H1 (cell line): ENCODE measurements at regions not wholly inside any gene's neighbourhood (a gene's known extent, or its start where the extent isn't known, plus 50 kb on each side); places are given as distances from the start of the nearest gene placed in this dataset.

Source experiments
- CTCF ChIA-PET: fragments of 300-600 bp; sonication (Branson Sonifier 250); formaldehyde crosslinking; loops from one replicate; lab custom pipeline; 2021; ENCODE audit not compliant: partially characterized antibody; lab: Charles Lee
- POLR2A ChIA-PET: fragments of 300-600 bp; sonication (Branson Sonifier 250); formaldehyde crosslinking; loops from one replicate; lab custom pipeline; 2021; ENCODE audit warnings: inconsistent platforms; ENCODE audit not compliant: partially characterized antibody; lab: Charles Lee
- DNase-seq, 2 experiments: peaks; one replicate each; pipeline versions ENCODE4 v3.0.0 to v3.0.0-alpha.2; 2010 to 2022; ENCODE audit warnings: low spot score in 2 of 2, low read depth in 1 of 2, mixed read lengths in 1 of 2
- FAIRE-seq: peaks from 2 replicates; lab custom pipeline; 2011; peaks lifted over from hg19 to GRCh38; lab: Jason Lieb, UNC
- H2AFZ ChIP-seq: 2 replicates; pipeline ENCODE4 v1.8.1; 2012; ENCODE audit warnings: low read length, inconsistent platforms
- H2AK5ac ChIP-seq: 2 replicates; pipeline ENCODE4 v1.6.1; 2013; ENCODE audit warnings: low read depth, low read length
- H2BK120ac ChIP-seq: replicated peaks from 2 replicates; pipeline ENCODE3; 2013; ENCODE audit warnings: low read depth, low read length, inconsistent platforms
- H2BK12ac ChIP-seq: 2 replicates; pipeline ENCODE4 v1.6.1; 2013; ENCODE audit warnings: low read depth, low read length
- H2BK15ac ChIP-seq: 2 replicates; pipeline ENCODE4 v1.6.1; 2013; ENCODE audit warnings: low read length
- H2BK20ac ChIP-seq: 2 replicates; pipeline ENCODE4 v1.6.1; 2013; ENCODE audit warnings: low read length
- H2BK5ac ChIP-seq: 2 replicates; pipeline ENCODE4 v1.6.1; 2013; ENCODE audit warnings: low read depth, low read length
- H3K14ac ChIP-seq: 2 replicates; pipeline ENCODE4 v1.6.1; 2013; ENCODE audit warnings: inconsistent platforms; ENCODE audit not compliant: insufficient read length
- H3K18ac ChIP-seq: 2 replicates; pipeline ENCODE4 v1.6.1; 2013; ENCODE audit warnings: low read length; ENCODE audit errors: extremely low read depth
- H3K23ac ChIP-seq: 2 replicates; pipeline ENCODE4 v1.6.1; 2013; ENCODE audit warnings: inconsistent platforms; ENCODE audit not compliant: insufficient read length
- H3K23me2 ChIP-seq: 2 replicates; pipeline ENCODE4 v1.6.1; 2013; ENCODE audit warnings: low read depth, low read length
- H3K27ac ChIP-seq: 2 replicates; pipeline ENCODE4 v1.6.1; 2011; ENCODE audit warnings: low read depth, low read length, inconsistent platforms
- H3K27me3 ChIP-seq, 4 experiments: replicated peaks in 1 of 4; 1 replicate in 1 of 4; 2 replicates in 3 of 4; pipeline versions ENCODE4 v1.6.1 to v1.8.1; 2011 to 2013; ENCODE audit warnings: low read length in 3 of 4, mild to moderate bottlenecking in 3 of 4, inconsistent platforms in 2 of 4, mixed read lengths in 2 of 4, moderate library complexity in 1 of 4; ENCODE audit not compliant: control insufficient read depth in 3 of 4, insufficient read depth in 3 of 4; ENCODE audit errors: extremely low read depth in 1 of 4
- H3K36me3 ChIP-seq, 4 experiments: 2 replicates each; pipeline versions ENCODE4 v1.6.1 to v1.8.1; 2011 to 2013; ENCODE audit warnings: mild to moderate bottlenecking in 4 of 4, low read length in 3 of 4, moderate library complexity in 2 of 4, control low read depth in 1 of 4, inconsistent platforms in 1 of 4; ENCODE audit not compliant: insufficient read depth in 4 of 4, control insufficient read depth in 2 of 4
- H3K4ac ChIP-seq: replicated peaks from 2 replicates; pipeline ENCODE3; 2013; ENCODE audit warnings: low read length, low read depth, mixed read lengths, inconsistent platforms; ENCODE audit not compliant: insufficient read length
- H3K4me1 ChIP-seq, 4 experiments: replicated peaks in 1 of 4; 1 replicate in 1 of 4; 2 replicates in 3 of 4; pipeline versions ENCODE4 v1.6.1 to v1.8.1; 2011 to 2013; ENCODE audit warnings: low read length in 3 of 4, inconsistent platforms in 2 of 4, mixed read lengths in 1 of 4; ENCODE audit not compliant: insufficient read depth in 4 of 4, control insufficient read depth in 3 of 4
- H3K4me2 ChIP-seq, 2 experiments: 2 replicates each; pipeline versions ENCODE4 v1.6.1 to v1.8.1; 2011 to 2013; ENCODE audit warnings: low read depth in 2 of 2, low read length in 2 of 2, control low read depth in 1 of 2, inconsistent platforms in 1 of 2, mild to moderate bottlenecking in 1 of 2; ENCODE audit not compliant: insufficient read depth in 1 of 2
- H3K4me3 ChIP-seq, 4 experiments: fragments of 200-600, 300-600 bp in 1 of 4; sonication (generic), shearing (Covaris generic), sonication (Bioruptor Twin) in 1 of 4; 2 replicates each; pipeline versions ENCODE4 v1.5.1 to v1.8.1; 2011 to 2016; ENCODE audit warnings: low read length in 4 of 4, low read depth in 3 of 4, control low read depth in 2 of 4, inconsistent platforms in 2 of 4, mild to moderate bottlenecking in 2 of 4, mixed read lengths in 1 of 4, moderate library complexity in 1 of 4; ENCODE audit not compliant: insufficient read depth in 2 of 4; ENCODE audit errors: extremely low read depth in 1 of 4
- H3K56ac ChIP-seq: replicated peaks from 2 replicates; pipeline ENCODE3; 2013; ENCODE audit warnings: low read depth, mild to moderate bottlenecking, mixed read lengths, low read length, inconsistent platforms; ENCODE audit not compliant: insufficient read length
- H3K79me1 ChIP-seq: 2 replicates; pipeline ENCODE4 v1.6.1; 2013; ENCODE audit warnings: low read depth, low read length, control low read depth
- H3K79me2 ChIP-seq, 2 experiments: 2 replicates each; pipeline versions ENCODE4 v1.6.1 to v1.8.1; 2012 to 2013; ENCODE audit warnings: low read length in 2 of 2, mild to moderate bottlenecking in 2 of 2, inconsistent platforms in 1 of 2; ENCODE audit not compliant: insufficient read depth in 2 of 2, control insufficient read depth in 1 of 2
- H3K9ac ChIP-seq, 4 experiments: replicated peaks in 1 of 4; 1 replicate in 1 of 4; 2 replicates in 3 of 4; pipeline versions ENCODE4 v1.6.1 to v1.8.1; 2011 to 2013; ENCODE audit warnings: low read depth in 3 of 4, low read length in 3 of 4, control low read depth in 2 of 4, mild to moderate bottlenecking in 2 of 4, moderate library complexity in 2 of 4, inconsistent platforms in 1 of 4; ENCODE audit errors: extremely low read depth in 1 of 4
- H3K9me3 ChIP-seq, 2 experiments: 2 replicates each; pipeline versions ENCODE4 v1.6.1 to v1.8.1; 2012 to 2013; ENCODE audit warnings: mild to moderate bottlenecking in 2 of 2, moderate library complexity in 2 of 2, control low read depth in 1 of 2, inconsistent platforms in 1 of 2, low read depth in 1 of 2, low read length in 1 of 2, mixed read lengths in 1 of 2; ENCODE audit not compliant: insufficient read depth in 2 of 2
- H4K20me1 ChIP-seq, 2 experiments: replicated peaks in 1 of 2; 2 replicates each; pipeline versions ENCODE3 to v1.8.1; 2011 to 2013; ENCODE audit warnings: inconsistent platforms in 2 of 2, low read length in 2 of 2, mild to moderate bottlenecking in 1 of 2; ENCODE audit not compliant: insufficient read depth in 2 of 2, control insufficient read depth in 1 of 2
- H4K5ac ChIP-seq: 2 replicates; pipeline ENCODE4 v1.6.1; 2013; ENCODE audit warnings: low read length, low read depth, mixed read lengths, inconsistent platforms; ENCODE audit not compliant: insufficient read length
- H4K8ac ChIP-seq: 2 replicates; pipeline ENCODE4 v1.8.0; 2013; ENCODE audit warnings: mild to moderate bottlenecking, moderate library complexity, low read length, inconsistent platforms; ENCODE audit not compliant: insufficient read depth; ENCODE audit errors: extremely low read depth
- H4K91ac ChIP-seq: replicated peaks from 2 replicates; pipeline ENCODE3; 2013; ENCODE audit warnings: low read length, mixed read lengths, inconsistent platforms; ENCODE audit not compliant: insufficient read length
- BACH1 ChIP-seq: IDR thresholded peaks from 2 replicates; pipeline ENCODE4 v1.6.1; 2012; ENCODE audit warnings: low read length, improper control_type of control experiment
- EGR1 ChIP-seq: IDR thresholded peaks from 2 replicates; pipeline ENCODE4 v1.6.1; 2011; ENCODE audit warnings: low read depth, low read length, borderline replicate concordance
- EP300 ChIP-seq, 2 experiments: IDR thresholded peaks; 1 replicate in 1 of 2; 2 replicates in 1 of 2; pipeline ENCODE4 v1.6.1; 2011 to 2012; ENCODE audit warnings: low read depth in 2 of 2, low read length in 2 of 2, mild to moderate bottlenecking in 2 of 2, borderline replicate concordance in 1 of 2, inconsistent platforms in 1 of 2, moderate library complexity in 1 of 2
- GABPA ChIP-seq: IDR thresholded peaks from 2 replicates; pipeline ENCODE4 v1.6.1; 2011; ENCODE audit warnings: mild to moderate bottlenecking, low read length, moderate library complexity, borderline replicate concordance; ENCODE audit not compliant: insufficient read depth
- RBBP5 ChIP-seq: IDR thresholded peaks from 2 replicates; pipeline ENCODE4 v1.7.1; 2012; ENCODE audit warnings: low read depth, mild to moderate bottlenecking, inconsistent platforms, low read length, moderate library complexity, borderline replicate concordance
- RNF2 ChIP-seq: fragments of 200-900, 300-1000 bp; sonication (generic); IDR thresholded peaks from 2 replicates; pipeline ENCODE4 v1.7.1; 2016; ENCODE audit warnings: borderline replicate concordance, low read depth, mild to moderate bottlenecking, antibody characterized with exemption, low read length; ENCODE audit not compliant: poor library complexity, severe bottlenecking; ENCODE audit errors: missing control alignments
- SP2 ChIP-seq: IDR thresholded peaks from 2 replicates; pipeline ENCODE4 v1.6.1; 2012; ENCODE audit warnings: mild to moderate bottlenecking, low read length, inconsistent platforms
- WGBS, 2 experiments: shearing (Covaris generic) in 1 of 2; methylation state at CpG; one replicate each; pipeline versions ENCODE4 v1.1.6 to v1.1.7; 2013 to 2015; ENCODE audit warnings: low lambda C conversion rate in 2 of 2, mixed read lengths in 2 of 2, inconsistent platforms in 1 of 2, low coverage in 1 of 2, missing lambda C conversion rate in 1 of 2; ENCODE audit not compliant: insufficient replicate concordance in 2 of 2, insufficient coverage in 1 of 2, insufficient read length in 1 of 2; ENCODE audit errors: extremely low coverage in 1 of 2, missing lambda C conversion rate in 1 of 2; 5-methylcytosine and 5-hydroxymethylcytosine counted together
- TF ChIP-seq, protein P1 (sequence below): IDR thresholded peaks from 2 replicates; pipeline ENCODE4 v1.6.1; 2012; ENCODE audit warnings: low read length, inconsistent platforms
- TF ChIP-seq, protein P2 (sequence below): IDR thresholded peaks from 2 replicates; pipeline ENCODE4 v1.6.1; 2012; ENCODE audit warnings: inconsistent platforms

DNA sequence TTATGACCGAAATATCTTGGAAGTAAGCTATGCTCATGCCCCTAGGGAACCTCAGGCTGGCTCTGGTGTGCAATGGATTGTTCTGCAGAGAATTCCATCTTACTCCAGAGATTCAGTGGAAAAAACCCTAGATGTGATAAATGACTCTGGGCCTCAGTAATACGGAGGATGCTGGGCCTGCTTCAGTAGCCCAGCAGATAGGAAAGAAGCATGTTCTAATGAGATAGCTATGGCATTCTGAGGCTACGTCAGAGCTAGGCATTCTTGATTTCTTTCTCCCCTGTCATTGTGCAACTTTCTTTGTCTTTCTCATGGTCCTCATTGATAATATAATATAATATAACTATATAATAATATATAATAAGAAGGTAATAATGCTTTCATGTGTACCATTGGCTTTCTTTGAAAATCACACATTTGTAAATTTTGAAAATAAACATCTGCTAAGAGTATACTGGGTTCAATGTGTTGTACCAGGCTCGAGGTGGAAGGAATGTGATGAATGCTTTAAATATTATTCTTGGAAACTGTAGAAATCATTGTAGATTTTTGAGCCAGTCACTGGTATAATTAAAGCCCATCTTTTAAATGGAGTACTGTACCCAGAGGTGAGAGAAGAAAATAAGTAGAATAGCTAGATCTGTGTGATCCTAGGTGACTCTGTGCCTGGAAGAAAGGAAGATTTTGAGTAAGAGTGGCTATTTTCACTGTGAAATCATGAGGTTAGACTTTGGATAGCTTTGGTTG is 152.0 kb downstream of the IL15 start:
- no peak for TF ChIP-seq BACH1
- no peak for TF ChIP-seq RBBP5
- TF ChIP-seq EGR1, result no peak
- TF ChIP-seq EP300 (IDR thresholded peaks at IDR 0.05; ENCODE audit: borderline replicate concordance in 1 of 2, low read depth in 2 of 2, low read length in 2 of 2), result no peak
- TF ChIP-seq SP2, result no peak
- TF ChIP-seq, protein P1, sequence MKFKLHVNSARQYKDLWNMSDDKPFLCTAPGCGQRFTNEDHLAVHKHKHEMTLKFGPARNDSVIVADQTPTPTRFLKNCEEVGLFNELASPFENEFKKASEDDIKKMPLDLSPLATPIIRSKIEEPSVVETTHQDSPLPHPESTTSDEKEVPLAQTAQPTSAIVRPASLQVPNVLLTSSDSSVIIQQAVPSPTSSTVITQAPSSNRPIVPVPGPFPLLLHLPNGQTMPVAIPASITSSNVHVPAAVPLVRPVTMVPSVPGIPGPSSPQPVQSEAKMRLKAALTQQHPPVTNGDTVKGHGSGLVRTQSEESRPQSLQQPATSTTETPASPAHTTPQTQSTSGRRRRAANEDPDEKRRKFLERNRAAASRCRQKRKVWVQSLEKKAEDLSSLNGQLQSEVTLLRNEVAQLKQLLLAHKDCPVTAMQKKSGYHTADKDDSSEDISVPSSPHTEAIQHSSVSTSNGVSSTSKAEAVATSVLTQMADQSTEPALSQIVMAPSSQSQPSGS, result no peak
- TF ChIP-seq, protein P2, sequence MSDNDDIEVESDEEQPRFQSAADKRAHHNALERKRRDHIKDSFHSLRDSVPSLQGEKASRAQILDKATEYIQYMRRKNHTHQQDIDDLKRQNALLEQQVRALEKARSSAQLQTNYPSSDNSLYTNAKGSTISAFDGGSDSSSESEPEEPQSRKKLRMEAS, result no peak
- TF ChIP-seq GABPA, result no peak
- no peak for TF ChIP-seq RNF2
- no peaks in the 10 kb centered on the region for H3K9me3 ChIP-seq
- H3K14ac ChIP-seq, result no peak overlapping the region
- no peak overlapping the region for H4K91ac ChIP-seq
- H2BK15ac ChIP-seq, result no peak overlapping the region
- H3K4me1 ChIP-seq, result no peaks in the 10 kb centered on the region
- no peak overlapping the region for H3K4me2 ChIP-seq
- no peak overlapping the region for H3K23ac ChIP-seq
- H3K23me2 ChIP-seq, result no peaks in the 10 kb centered on the region
- H3K18ac ChIP-seq, result no peak overlapping the region
- no peaks in the 10 kb centered on the region for H3K79me2 ChIP-seq
- no peak overlapping the region for H3K56ac ChIP-seq
- no peak overlapping the region for H3K4me3 ChIP-seq
- FAIRE-seq (no peak), DNase-seq (no peak)
- H4K20me1 ChIP-seq, result no peaks in the 10 kb centered on the region
- H3K27me3 ChIP-seq, result no peaks in the 10 kb centered on the region
- no peaks in the 10 kb centered on the region for H3K79me1 ChIP-seq
- no peak overlapping the region for H2AFZ ChIP-seq
- H3K36me3 ChIP-seq, result no peaks in the 10 kb centered on the region
- no peak overlapping the region for H4K5ac ChIP-seq
- H2BK120ac ChIP-seq, result no peak overlapping the region
- no peak overlapping the region for H3K9ac ChIP-seq
- H2BK5ac ChIP-seq, result no peak overlapping the region
- no peak overlapping the region for H4K8ac ChIP-seq
- H3K27ac ChIP-seq, result no peak overlapping the region
- H2BK20ac ChIP-seq, result no peak overlapping the region
- 89% methylated on average over 4 of the region's 4 CpGs; no CpG with 5 or more reads in 1 of the 2 experiments for WGBS, 2 experiments
- ChIA-PET POLR2A (interaction anchor here (0.6 kb wide), 1 partner anchor 455 kb away, joined by 3 read pairs; no protein-coding TSS in a partner anchor), CTCF (interaction anchor here (1.1 kb wide), 1 partner anchor 9 kb away, joined by 3 read pairs; no protein-coding TSS in a partner anchor)
- H2AK5ac ChIP-seq, result no peak overlapping the region
- no peak overlapping the region for H3K4ac ChIP-seq
- no peak overlapping the region for H2BK12ac ChIP-seq
